ENCODE measurements at regions not wholly inside any gene's neighbourhood (a gene's known extent, or its start where the extent isn't known, plus 50 kb on each side); places are given as distances from the start of the nearest gene placed in this dataset.

GRCh38 chr12:34357791-34358190 lies 335.5 kb downstream of the ALG10 start (continued):
- no peak for TF ChIP-seq PAXIP1 (CRISPR knock-in tag; conservative IDR thresholded peaks at IDR 0.05)

DNA sequence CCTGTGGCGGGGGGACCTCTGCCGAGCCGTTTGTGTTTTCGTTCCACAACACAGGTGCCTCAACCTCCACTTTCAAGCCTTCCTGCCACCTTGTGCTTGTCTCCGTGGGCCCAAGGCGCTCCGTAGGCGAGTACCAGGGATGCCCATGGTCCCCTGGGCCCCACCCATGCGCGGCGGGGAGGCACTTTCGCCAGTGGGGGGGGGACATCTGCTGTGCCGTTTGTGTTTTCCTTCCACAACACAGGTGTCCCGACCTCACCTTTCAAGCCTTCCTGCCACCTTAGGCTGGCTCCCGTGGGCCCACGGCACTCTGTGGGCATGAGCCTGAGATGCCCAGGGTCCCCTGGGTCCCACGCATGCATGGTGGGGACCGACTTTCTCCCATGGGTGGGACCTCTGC lies 335.9 kb downstream of the ALG10 start:
- Histone ChIP-seq H4K20me1 (ENCODE audit: insufficient read depth, low read length) (no peaks in the 10 kb centered on the region), H3K4me1 (ENCODE audit: insufficient read depth, low read length) (peaks cover 21% of the 10 kb centered on the region), H3K27me3 (ENCODE audit: control insufficient read depth in 1 of 2, insufficient read depth in 2 of 2, low read length in 2 of 2) (peaks cover 5 to 86% of the 10 kb centered on the region in 2 experiments; a peak in 4 of 5 replicates), H2AFZ (ENCODE audit: low read length) (no peak overlapping the region), H3K9ac (ENCODE audit: insufficient read depth, low read depth, low read length) (no peak overlapping the region), H3K79me2 (ENCODE audit: insufficient read depth, low read length) (no peaks in the 10 kb centered on the region), H3K4me2 (ENCODE audit: low read depth, low read length) (no peak overlapping the region), H3K4me3 (replicated peaks in 1 of 3; ENCODE audit: insufficient read depth in 1 of 3, low read depth in 2 of 3, low read length in 3 of 3) (no peak overlapping the region), H3K9me3 (ENCODE audit: low read length) (no peaks in the 10 kb centered on the region), H3K36me3 (replicated peaks in 1 of 2; ENCODE audit: control insufficient read depth in 1 of 2, insufficient read depth in 2 of 2, low read length in 2 of 2) (no peaks in the 10 kb centered on the region), H3K27ac (ENCODE audit: extremely low read length, insufficient read depth, low read length) (no peak overlapping the region)
- POLR2A ChIA-PET: no interaction called here
- no TSS peak for BruUV-seq (replicated peaks)
- DNase-seq (ENCODE audit: low spot score) (no peak), FAIRE-seq (no peak), ATAC-seq (no peak)
- intact Hi-C loops (cut with micrococcal nuclease; ENCODE audit: unreplicated experiment): no loop called here
- CTCF ChIA-PET (ENCODE audit: low intra/inter-chr PET ratio, low total read pairs): no interaction called here
- in situ Hi-C loops (cut with HindIII; ENCODE audit: extremely low pct_ligation_motif_present, low pct_unique_long_range_greater_than_20kb): no loop called here
- 20% methylated on average over 3 of the region's 18 CpGs for WGBS (ENCODE audit: low lambda C conversion rate)
- TF ChIP-seq ZNF660 (CRISPR knock-in tag; IDR thresholded peaks at IDR 0.05; ENCODE audit: borderline replicate concordance, low read depth) (no peak), ZNF484 (CRISPR knock-in tag; IDR thresholded peaks at IDR 0.05; ENCODE audit: borderline replicate concordance, low read depth) (no peak), ZNF768 (CRISPR knock-in tag; IDR thresholded peaks at IDR 0.05) (no peak), ZBTB25 (CRISPR knock-in tag; IDR thresholded peaks at IDR 0.05) (no peak), TRIM24 (CRISPR knock-in tag; IDR thresholded peaks at IDR 0.05) (no peak), ETV6 (CRISPR knock-in tag; conservative IDR thresholded peaks at IDR 0.05) (no peak), SETDB1 (CRISPR knock-in tag; IDR thresholded peaks at IDR 0.05; ENCODE audit: borderline replicate concordance) (no peak), SSRP1 (CRISPR knock-in tag; IDR thresholded peaks at IDR 0.05) (no peak), DR1 (CRISPR knock-in tag; IDR thresholded peaks at IDR 0.05) (no peak)
- TF ChIP-seq, protein P1, sequence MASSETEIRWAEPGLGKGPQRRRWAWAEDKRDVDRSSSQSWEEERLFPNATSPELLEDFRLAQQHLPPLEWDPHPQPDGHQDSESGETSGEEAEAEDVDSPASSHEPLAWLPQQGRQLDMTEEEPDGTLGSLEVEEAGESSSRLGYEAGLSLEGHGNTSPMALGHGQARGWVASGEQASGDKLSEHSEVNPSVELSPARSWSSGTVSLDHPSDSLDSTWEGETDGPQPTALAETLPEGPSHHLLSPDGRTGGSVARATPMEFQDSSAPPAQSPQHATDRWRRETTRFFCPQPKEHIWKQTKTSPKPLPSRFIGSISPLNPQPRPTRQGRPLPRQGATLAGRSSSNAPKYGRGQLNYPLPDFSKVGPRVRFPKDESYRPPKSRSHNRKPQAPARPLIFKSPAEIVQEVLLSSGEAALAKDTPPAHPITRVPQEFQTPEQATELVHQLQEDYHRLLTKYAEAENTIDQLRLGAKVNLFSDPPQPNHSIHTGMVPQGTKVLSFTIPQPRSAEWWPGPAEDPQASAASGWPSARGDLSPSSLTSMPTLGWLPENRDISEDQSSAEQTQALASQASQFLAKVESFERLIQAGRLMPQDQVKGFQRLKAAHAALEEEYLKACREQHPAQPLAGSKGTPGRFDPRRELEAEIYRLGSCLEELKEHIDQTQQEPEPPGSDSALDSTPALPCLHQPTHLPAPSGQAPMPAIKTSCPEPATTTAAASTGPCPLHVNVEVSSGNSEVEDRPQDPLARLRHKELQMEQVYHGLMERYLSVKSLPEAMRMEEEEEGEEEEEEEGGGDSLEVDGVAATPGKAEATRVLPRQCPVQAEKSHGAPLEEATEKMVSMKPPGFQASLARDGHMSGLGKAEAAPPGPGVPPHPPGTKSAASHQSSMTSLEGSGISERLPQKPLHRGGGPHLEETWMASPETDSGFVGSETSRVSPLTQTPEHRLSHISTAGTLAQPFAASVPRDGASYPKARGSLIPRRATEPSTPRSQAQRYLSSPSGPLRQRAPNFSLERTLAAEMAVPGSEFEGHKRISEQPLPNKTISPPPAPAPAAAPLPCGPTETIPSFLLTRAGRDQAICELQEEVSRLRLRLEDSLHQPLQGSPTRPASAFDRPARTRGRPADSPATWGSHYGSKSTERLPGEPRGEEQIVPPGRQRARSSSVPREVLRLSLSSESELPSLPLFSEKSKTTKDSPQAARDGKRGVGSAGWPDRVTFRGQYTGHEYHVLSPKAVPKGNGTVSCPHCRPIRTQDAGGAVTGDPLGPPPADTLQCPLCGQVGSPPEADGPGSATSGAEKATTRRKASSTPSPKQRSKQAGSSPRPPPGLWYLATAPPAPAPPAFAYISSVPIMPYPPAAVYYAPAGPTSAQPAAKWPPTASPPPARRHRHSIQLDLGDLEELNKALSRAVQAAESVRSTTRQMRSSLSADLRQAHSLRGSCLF (CRISPR knock-in tag; IDR thresholded peaks at IDR 0.05; ENCODE audit: borderline replicate concordance): no peak

Data from HepG2 (cell line).